ENCODE measurements at regions not wholly inside any gene's neighbourhood (a gene's known extent, or its start where the extent isn't known, plus 50 kb on each side); places are given as distances from the start of the nearest gene placed in this dataset.

- TF ChIP-seq KLF16 (tag by site-specific recombination; IDR thresholded peaks at IDR 0.05) (no peak), CTCF (tag by site-specific recombination; IDR thresholded peaks at IDR 0.05) (no peak), YY1 (tag by site-specific recombination; IDR thresholded peaks at IDR 0.05) (no peak), ZNF423 (tag by site-specific recombination; IDR thresholded peaks at IDR 0.05) (no peak), ZNF394 (tag by site-specific recombination; IDR thresholded peaks at IDR 0.05; ENCODE audit: borderline replicate concordance) (no peak)
Observed at GRCh38 chr9:13535141-13535540, 255.6 kb upstream of the MPDZ start.

All from HEK293 (cell line).